Neural cell (in vitro differentiated cells): ENCODE measurements at regions not wholly inside any gene's neighbourhood (a gene's known extent, or its start where the extent isn't known, plus 50 kb on each side); places are given as distances from the start of the nearest gene placed in this dataset.
"Not testable (repeated sequence)": the region's sequence is repeated elsewhere in the genome, so short reads cannot be mapped to it uniquely, and the experiment has no call there.

Source experiments
- H2AFZ ChIP-seq: fragments of 200-600, 300-800 bp; sonication (generic), shearing (Covaris generic); 2 replicates; pipeline ENCODE4 v1.6.0; 2014; ENCODE audit warnings: low read depth, mild to moderate bottlenecking, antibody characterized with exemption, low read length, moderate library complexity
- H3F3A ChIP-seq: fragments of 200-600 bp; shearing (Covaris generic); 2 replicates; pipeline ENCODE4 v1.6.1; 2016; ENCODE audit warnings: mild to moderate bottlenecking, moderate library complexity, mixed read lengths, antibody characterized with exemption, low read length; ENCODE audit not compliant: insufficient read depth, poor library complexity, severe bottlenecking
- H3K27ac ChIP-seq: fragments of 200-600, 300-800 bp; sonication (generic), shearing (Covaris generic); 2 replicates; pipeline ENCODE4 v1.5.1; 2014; ENCODE audit warnings: mild to moderate bottlenecking, low read length, moderate library complexity
- H3K27me3 ChIP-seq: fragments of 300-800, 200-600 bp; sonication (generic), shearing (Covaris generic); 2 replicates; pipeline ENCODE4 v1.6.0; 2014; ENCODE audit warnings: mild to moderate bottlenecking, low read depth, low read length, moderate library complexity; ENCODE audit not compliant: insufficient read depth
- H3K36me3 ChIP-seq: fragments of 300-800, 200-600 bp; sonication (generic), shearing (Covaris generic); 2 replicates; pipeline ENCODE4 v1.5.1; 2014; ENCODE audit warnings: mild to moderate bottlenecking, antibody characterized with exemption, low read length, moderate library complexity; ENCODE audit not compliant: insufficient read depth
- H3K4me2 ChIP-seq: fragments of 300-800, 200-600 bp; sonication (generic), shearing (Covaris generic); 2 replicates; pipeline ENCODE4 v1.6.0; 2014; ENCODE audit warnings: mild to moderate bottlenecking, low read length
- H3K4me3 ChIP-seq: fragments of 300-800, 200-600 bp; sonication (generic), shearing (Covaris generic); 2 replicates; pipeline ENCODE4 v1.5.1; 2014; ENCODE audit warnings: mild to moderate bottlenecking, low read length, moderate library complexity
- H3K79me2 ChIP-seq: fragments of 200-600 bp; shearing (Covaris generic); replicated peaks from 2 replicates; pipeline ENCODE4 v1.6.0; 2014; ENCODE audit warnings: mild to moderate bottlenecking, low read length, moderate library complexity; ENCODE audit not compliant: insufficient read depth
- H3K9ac ChIP-seq: fragments of 300-800, 200-600 bp; sonication (generic), shearing (Covaris generic); 2 replicates; pipeline ENCODE4 v1.6.1; 2016; ENCODE audit warnings: mild to moderate bottlenecking, low read length, mixed read lengths
- H3K9me2 ChIP-seq: fragments of 200-600 bp; shearing (Covaris generic); 2 replicates; pipeline ENCODE4 v1.6.1; 2016; ENCODE audit warnings: mild to moderate bottlenecking, low read length, mixed read lengths; ENCODE audit not compliant: insufficient read depth
- H3K9me3 ChIP-seq: fragments of 200-600, 300-800 bp; sonication (generic), shearing (Covaris generic); 2 replicates; pipeline ENCODE4 v1.6.1; 2016; ENCODE audit warnings: mild to moderate bottlenecking, mixed run types, low read length, moderate library complexity, mixed read lengths
- H4K20me1 ChIP-seq: fragments of 200-600 bp; shearing (Covaris generic); 2 replicates; pipeline ENCODE4 v1.6.1; 2016; ENCODE audit warnings: mild to moderate bottlenecking, mixed run types; ENCODE audit not compliant: insufficient read depth
- CTCF ChIP-seq: fragments of 450-650 bp; IDR thresholded peaks from 2 replicates; pipeline ENCODE4 v1.5.1; 2014; ENCODE audit warnings: antibody characterized with exemption, mild to moderate bottlenecking, moderate library complexity; ENCODE audit not compliant: poor library complexity, severe bottlenecking
- EP300 ChIP-seq: fragments of 450-650 bp; conservative IDR thresholded peaks from 2 replicates; pipeline ENCODE4 v1.6.1; 2014; ENCODE audit warnings: antibody characterized with exemption, mild to moderate bottlenecking, moderate library complexity; ENCODE audit not compliant: poor library complexity, severe bottlenecking
- EZH2 ChIP-seq: fragments of 200-600, 300-800 bp; shearing (Covaris generic), sonication (generic); IDR thresholded peaks from 2 replicates; pipeline ENCODE4 v1.6.1; 2014; ENCODE audit warnings: antibody characterized with exemption, low read length, borderline replicate concordance, mild to moderate bottlenecking; ENCODE audit not compliant: insufficient read depth, poor library complexity, severe bottlenecking
- MXI1 ChIP-seq: fragments of 450-650 bp; conservative IDR thresholded peaks from 2 replicates; pipeline ENCODE4 v1.6.1; 2014; ENCODE audit warnings: antibody characterized with exemption, mild to moderate bottlenecking; ENCODE audit not compliant: poor library complexity, severe bottlenecking
- POLR2AphosphoS5 ChIP-seq: IDR thresholded peaks from 2 replicates; pipeline ENCODE4 v1.6.1; 2012
- RAD21 ChIP-seq: fragments of 450-650 bp; conservative IDR thresholded peaks from 2 replicates; pipeline ENCODE4 v1.6.1; 2014; ENCODE audit warnings: antibody characterized with exemption, mild to moderate bottlenecking, moderate library complexity
- REST ChIP-seq: IDR thresholded peaks from 2 replicates; pipeline ENCODE4 v1.6.1; 2012; ENCODE audit warnings: borderline replicate concordance
- SMC3 ChIP-seq: fragments of 450-650 bp; conservative IDR thresholded peaks from 2 replicates; pipeline ENCODE4 v1.6.1; 2014; ENCODE audit warnings: antibody characterized with exemption, mild to moderate bottlenecking, moderate library complexity; ENCODE audit not compliant: poor library complexity
- TAF1 ChIP-seq: IDR thresholded peaks from 2 replicates; pipeline ENCODE4 v1.6.1; 2012; ENCODE audit warnings: low read depth

- Histone ChIP-seq H3K9ac (no peak overlapping the region), H3K4me2 (no peak overlapping the region), H3K36me3 (no peaks in the 10 kb centered on the region), H3K9me3 (no peaks in the 10 kb centered on the region), H3F3A (no peaks in the 10 kb centered on the region), H3K27ac (no peak overlapping the region), H2AFZ (no peak overlapping the region), H4K20me1 (no peaks in the 10 kb centered on the region), H3K79me2 (no peaks in the 10 kb centered on the region), H3K9me2 (no peaks in the 10 kb centered on the region), H3K27me3 (no peaks in the 10 kb centered on the region), H3K4me3 (no peak overlapping the region)
- TF ChIP-seq EZH2: no peak
- no peak for TF ChIP-seq CTCF
- no peak for TF ChIP-seq SMC3
- no peak for TF ChIP-seq EP300
- TF ChIP-seq MXI1: no peak
- no peak for TF ChIP-seq REST
- no peak for TF ChIP-seq RAD21
- TF ChIP-seq POLR2AphosphoS5: no peak
- no peak for TF ChIP-seq TAF1
Observed at GRCh38 chr9:93886911-93887310, 68.2 kb downstream of the BARX1 start.

GRCh38 chr9:93884808-93885207, 70.3 kb downstream of the BARX1 start:
- no peaks in the 10 kb centered on the region for H4K20me1 ChIP-seq
- H3K9ac ChIP-seq: no peak overlapping the region
- H3K4me2 ChIP-seq: no peak overlapping the region
- no peaks in the 10 kb centered on the region for H3K36me3 ChIP-seq
- no peak for TF ChIP-seq EZH2
- TF ChIP-seq REST: no peak
- no peak for TF ChIP-seq MXI1
- no peak for TF ChIP-seq EP300
- TF ChIP-seq TAF1: no peak
- TF ChIP-seq RAD21: no peak
- no peak for TF ChIP-seq SMC3
- H3K9me3 ChIP-seq: no peaks in the 10 kb centered on the region
- H3K27me3 ChIP-seq: no peaks in the 10 kb centered on the region
- H3K79me2 ChIP-seq: no peaks in the 10 kb centered on the region
- H3K27ac ChIP-seq: no peak overlapping the region
- H3K4me3 ChIP-seq: no peak overlapping the region
- H3K9me2 ChIP-seq: no peaks in the 10 kb centered on the region
- no peaks in the 10 kb centered on the region for H3F3A ChIP-seq
- H2AFZ ChIP-seq: no peak overlapping the region

- not testable (repeated sequence) for H4K20me1 ChIP-seq, H3K9me2 ChIP-seq, H3K79me2 ChIP-seq, H3K27ac ChIP-seq, H3K4me3 ChIP-seq, H2AFZ ChIP-seq, H3F3A ChIP-seq, H3K4me2 ChIP-seq, H3K9me3 ChIP-seq, H3K36me3 ChIP-seq, H3K27me3 ChIP-seq, H3K9ac ChIP-seq
Observed at GRCh38 chr9:93879662-93880407, 75.3 kb downstream of the BARX1 start.
